Hindlimb muscle (tissue), 1 donor: ENCODE measurements at regions not wholly inside any gene's neighbourhood (a gene's known extent, or its start where the extent isn't known, plus 50 kb on each side); places are given as distances from the start of the nearest gene placed in this dataset.

Experiments
- DNase-seq: peaks from one replicate; pipeline ENCODE4 v3.0.0-alpha.2; 2013

DNA sequence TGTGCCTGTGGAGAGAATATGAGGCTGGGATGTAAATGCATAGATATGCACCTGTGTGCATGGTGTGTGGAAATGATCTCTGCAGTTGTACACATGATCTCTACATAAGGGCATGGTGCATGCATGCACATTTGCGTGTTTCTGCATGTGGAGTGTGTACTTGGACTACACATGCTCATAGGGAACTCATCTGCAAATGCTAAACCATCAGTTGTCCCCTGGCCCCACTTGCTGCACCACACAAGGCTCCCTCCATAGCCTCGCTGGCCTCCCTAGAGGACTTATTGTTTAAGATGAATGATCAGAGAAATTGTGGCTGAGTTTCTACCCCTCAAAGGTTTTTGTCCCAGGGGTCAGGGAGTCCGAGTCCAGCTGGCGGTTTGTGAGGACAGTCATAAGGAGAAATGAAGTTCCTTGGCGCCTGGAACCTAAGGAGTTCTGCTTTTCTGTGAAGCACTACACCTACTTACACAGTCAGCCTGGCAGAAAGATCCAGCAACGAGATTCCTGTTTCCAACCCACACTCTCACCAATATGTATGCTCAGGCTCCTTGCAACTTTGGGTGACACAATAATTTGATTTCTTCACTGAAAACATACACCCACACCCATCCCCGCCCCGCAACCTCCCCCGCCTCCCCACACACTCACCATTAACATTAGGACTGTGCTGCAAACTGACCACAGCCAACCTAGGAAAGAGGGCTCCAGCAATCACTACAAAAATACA lies 79.9 kb upstream of the CPEB4 start:
- no peak for DNase-seq

DNA sequence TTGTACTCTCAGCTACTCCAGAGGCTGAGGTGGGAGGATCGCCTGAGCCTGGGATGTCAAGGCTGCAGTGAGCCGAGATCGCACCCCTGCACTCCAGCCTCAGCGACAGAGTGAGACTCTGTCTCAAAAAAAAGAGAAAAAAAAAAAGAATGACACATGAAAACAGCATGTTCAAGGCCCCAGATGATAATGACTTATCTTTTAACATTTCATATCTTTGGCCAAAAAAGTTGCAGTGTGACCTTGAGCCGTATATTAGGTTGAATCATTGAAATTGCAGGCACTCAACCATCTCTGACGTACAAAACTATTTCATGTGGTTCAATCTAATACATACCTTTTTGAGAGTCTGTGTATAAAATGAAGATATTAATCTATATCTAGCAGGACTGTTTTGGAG lies 79.1 kb upstream of the CPEB4 start:
- DNase-seq: no peak

DNA sequence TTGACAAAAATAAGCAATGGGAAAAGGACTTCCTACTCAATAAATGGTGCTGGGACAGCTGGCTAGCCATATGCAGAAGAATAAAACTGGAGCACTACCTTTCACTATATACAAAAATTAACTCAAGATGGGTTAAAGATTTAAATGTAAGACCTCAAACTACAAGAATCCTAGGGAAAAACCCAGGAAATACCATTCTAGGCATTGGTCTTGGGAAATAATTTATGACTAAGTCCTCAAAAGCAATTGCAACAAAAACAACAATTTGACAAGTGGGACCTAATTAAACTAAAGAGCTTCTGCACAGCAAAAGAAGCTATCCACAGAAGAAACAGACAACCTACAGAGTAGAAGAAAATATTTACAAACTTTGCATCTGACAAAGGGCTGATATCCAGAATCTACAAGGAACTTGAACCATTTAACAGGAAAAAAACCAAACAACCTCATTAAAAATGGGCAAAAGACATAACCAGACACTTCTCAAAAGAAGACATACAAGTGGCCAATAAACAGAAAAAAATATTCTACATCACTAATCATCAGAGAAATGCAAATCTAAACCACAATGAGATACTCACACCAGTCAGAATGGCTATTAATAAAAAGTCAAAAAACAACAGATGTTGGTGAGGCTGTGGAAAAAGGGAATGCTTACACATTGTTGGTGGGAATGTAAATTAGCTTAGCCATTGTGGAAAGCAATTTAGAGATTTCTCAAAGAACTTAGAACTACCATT lies 75.2 kb upstream of the CPEB4 start:
- DNase-seq: no peak

DNA sequence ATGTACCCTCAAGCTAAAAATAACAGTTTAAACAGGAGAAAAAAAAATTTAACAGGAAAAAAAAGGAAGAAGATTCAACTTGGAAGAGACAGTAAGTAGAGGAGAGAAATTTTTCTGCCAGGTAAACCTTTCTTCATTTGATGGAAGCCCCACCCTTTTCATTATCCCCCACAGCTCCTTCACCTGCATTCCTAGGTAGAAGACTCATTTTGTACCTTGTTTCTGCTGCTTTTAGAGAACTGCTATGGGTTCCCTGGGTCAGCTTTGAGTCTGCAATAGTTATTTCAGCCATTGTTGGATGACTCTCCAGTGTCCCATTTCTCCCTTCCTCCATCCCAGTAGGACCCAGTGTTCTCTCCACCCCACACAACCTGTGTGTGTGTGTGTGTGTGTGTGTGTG lies 74.1 kb upstream of the CPEB4 start:
- DNase-seq: no peak

DNA sequence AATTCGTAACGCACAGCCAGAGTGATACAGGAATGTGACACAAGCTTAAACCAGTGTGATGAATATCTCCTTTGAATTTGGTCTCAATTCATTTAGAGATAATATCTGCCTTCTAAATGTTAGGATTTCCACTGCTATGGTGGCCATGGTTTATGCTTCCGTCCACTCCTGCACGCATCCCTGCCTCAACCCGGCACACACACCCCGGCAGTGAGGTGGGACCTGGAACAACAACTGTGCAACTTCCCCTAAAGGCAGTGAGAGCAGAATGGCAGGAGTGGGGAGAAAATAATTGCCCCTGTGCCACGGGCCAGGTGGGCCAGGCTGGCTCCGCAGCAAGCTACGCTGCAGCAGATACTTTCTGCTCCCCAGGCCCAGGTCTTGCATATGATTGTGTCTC lies 72.6 kb upstream of the CPEB4 start:
- no peak for DNase-seq

DNA sequence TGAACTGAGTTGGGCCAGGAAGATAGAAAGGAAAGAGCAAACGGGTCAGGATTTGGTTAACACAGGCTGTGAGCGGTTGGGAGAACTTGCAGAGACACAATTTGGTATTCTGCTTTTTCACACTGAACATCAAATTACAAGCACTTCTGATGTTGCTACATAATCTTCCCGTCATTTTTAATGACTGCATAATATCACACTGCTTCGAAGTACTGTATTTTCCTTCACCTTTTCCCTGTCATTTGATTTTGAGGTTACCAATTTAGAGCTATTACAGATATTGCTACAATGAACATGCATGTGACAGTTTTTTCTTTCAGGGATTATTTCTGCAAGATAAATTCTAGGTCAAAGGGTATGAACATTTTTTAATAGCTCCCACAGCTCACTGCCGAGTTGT lies 71.4 kb upstream of the CPEB4 start:
- no peak for DNase-seq

DNA sequence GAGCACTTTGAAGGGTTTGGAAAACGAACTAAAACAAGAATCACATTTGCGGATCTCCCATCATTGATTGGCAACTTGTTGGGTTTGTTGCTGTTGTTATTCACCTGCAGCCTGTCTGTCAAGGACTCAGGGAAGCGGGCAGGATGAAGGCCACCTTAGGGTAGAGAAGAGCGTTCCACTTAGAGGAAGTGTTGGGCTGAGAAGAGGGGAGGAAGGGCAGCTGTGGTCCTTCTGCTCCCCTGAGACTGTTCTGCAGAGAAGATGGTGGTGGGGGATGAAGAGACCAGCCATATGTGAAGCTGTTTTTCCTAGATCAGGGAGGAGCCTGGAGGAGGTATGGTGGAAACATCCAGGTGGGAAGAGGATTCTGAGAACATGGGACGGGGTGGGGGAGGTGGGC lies 70.6 kb upstream of the CPEB4 start:
- DNase-seq: no peak

DNA sequence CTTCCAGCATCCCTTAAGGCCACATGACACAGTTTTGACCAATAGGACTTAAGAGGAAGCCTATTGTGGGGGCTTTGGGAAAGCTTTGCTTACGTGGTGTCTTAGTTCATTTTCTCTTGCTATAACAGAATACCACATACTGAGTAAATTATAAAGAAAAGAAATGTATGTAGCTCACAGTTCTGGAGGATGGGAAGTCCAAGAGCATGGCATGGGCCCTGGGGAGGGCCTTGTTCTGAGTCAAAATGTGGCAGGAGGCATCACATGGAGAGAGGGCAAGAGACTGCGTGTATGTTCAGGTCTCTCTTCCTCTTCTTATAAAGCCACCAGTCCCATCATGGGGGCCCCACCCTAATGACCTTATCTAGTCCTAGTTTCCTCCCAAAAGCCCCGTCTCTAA lies 68.6 kb upstream of the CPEB4 start:
- DNase-seq: no peak

DNA sequence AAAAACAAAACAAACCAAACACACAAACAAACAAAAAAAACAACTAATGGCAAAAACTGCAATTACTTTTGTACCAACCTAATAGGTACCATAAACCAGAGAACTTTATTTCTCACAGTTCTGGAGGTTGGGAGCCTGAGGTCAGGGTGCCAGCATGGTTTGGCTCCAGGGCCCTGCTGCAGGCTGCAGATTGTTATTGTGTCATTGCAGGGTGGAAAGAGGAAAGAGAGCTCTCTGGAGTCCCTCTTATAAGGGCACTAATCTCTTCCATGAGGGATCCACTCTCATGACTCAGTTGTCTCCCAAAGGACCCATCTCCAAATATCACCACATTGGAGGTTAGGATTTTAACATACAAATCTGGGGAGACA lies 64.9 kb upstream of the CPEB4 start:
- DNase-seq: no peak

DNA sequence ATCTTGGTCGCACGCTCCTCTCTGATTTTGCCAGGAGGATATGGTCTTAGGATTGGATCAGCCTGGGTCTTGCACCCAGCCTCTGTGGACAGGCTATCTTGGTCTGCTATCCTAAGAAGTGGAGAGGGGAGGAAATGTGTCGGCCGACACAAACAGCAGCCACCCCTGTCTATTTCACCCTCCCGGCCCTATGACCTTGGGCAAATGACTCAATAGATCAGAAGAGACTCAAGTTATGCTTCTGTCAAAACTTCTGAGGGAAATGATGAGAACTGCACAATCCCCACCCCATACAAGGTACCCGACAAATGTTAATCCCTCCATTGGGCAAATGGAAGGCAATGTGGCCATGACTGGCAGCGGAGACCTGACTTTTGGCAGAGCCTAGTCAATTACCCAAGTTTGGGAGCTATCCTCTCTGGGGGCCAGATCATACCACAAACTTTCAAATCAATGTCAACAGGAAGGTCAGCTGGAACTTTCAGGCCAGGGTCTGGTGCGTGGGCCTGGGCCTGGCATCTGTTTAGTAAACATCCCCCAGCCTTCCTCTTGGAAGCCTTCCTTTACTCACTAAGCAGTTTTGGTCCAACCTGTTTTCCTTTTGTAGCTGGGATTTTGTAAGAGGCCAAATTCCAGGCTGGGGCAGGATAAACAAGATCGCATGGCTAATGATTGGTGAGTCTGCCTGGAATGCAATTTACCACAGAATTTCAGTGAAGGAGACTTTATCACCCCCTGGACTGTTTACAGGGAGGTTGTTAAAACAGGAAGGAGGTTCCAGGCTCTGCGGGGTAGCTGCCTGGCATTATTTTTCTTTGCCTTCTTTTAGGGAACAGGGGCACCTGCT lies 64.2 kb upstream of the CPEB4 start:
- DNase-seq: no peak

DNA sequence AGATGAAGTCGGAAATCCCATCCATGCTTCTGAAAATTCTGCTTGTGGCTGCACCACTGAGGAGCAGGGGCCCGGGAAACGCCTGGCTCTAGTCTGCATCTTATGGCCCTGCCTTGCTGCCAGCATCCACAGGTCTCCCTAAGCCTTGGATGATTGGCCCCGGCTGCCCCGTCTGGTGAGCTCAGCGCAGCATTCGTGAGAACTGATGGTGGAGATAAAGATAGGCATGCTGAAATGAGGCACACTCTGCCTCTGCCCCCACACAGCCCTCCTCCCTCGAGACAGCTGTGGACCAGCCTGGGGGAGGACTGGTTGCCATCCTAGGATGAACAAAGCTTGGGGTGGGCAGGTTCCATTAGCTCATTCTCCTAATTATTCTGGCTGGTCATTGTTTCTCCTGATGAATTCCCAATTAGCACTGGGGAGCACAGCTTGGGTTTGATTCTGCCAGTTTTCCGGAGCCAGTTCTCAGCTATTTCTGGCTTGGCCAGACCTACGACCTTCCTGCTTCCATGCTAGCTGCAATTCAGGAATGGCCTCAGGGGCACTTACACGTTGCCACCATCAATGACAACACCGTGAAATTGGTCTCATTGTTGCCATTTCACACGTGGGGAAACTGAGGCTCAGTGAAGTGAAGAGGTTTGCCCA lies 62.8 kb upstream of the CPEB4 start:
- no peak for DNase-seq

DNA sequence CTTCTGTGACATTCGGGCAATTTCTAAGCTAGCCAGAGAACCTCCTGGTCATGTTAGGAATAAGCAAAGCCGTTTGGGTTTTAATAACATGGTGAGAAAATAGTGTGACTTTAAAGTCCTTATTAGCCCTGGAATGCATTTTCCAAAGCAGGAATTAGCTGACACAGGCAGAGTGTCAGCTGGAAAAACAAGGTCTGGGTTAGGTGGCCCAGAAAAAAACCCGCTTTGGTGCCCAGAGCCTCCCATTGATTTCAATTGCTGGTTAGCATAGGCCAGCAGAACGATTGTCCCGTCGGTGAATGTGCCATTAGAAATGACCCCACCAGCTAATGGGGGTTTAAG lies 62.1 kb upstream of the CPEB4 start:
- DNase-seq: no peak

DNA sequence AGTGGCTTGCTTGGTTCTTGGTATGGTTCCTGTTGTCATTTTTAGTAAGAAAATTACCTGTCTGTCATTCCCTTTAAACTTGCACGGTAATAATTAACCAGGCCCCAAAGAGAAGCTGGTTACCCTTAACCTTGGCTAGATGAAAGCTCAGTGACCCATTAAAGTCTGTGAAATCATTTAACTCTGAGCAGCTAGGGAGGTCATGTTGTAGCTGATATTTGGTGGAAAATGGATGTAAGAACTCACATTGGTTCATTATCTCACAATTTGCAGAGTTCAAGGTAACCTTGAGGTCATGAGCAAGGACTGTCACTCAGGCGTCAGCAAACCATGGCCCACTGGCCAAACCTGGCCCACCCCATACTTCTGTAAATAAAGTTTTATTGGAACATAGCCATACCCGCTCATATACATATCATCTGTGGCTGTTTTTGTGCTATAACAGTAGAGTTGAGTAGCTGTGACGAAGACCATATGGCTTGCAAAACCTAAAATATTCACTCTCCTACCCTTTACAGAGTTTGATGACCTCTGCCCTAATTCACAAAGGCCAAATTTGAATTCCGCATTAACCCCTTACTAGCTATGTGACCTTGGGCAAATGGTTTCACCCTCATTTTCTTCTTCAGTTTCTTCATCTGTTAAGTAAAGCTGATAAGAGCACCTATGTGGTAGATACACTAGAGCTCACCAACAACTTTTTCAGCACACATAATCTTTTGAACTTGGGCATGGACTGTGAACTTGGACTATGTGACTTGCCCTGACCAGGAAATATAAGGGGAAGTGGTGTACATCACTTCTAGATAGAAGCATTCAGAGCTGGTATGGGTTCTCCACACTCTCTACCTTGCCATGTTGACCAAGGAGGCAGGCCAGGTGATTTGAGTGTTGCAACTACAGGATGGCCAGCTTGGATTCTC lies 61.5 kb upstream of the CPEB4 start:
- no peak for DNase-seq

DNA sequence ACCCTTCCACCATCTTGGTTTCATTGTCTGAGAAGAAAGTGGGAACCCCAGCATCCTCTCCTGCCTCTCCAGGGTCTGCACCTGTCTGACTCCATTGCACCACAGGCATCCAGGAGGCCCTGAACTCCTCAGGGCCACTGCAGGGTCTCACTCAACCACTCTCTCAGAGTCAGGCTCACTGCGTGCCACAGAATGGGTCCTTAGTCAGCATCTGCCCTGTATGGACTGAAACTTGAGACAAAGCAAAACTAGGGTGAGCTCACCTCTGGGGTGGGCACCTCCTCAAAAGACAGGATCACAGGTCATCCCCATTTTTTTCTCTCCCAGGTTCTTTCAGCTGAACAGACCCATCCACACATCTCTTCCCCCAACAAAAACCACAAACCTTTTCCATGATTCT lies 59.2 kb upstream of the CPEB4 start:
- DNase-seq: no peak

DNA sequence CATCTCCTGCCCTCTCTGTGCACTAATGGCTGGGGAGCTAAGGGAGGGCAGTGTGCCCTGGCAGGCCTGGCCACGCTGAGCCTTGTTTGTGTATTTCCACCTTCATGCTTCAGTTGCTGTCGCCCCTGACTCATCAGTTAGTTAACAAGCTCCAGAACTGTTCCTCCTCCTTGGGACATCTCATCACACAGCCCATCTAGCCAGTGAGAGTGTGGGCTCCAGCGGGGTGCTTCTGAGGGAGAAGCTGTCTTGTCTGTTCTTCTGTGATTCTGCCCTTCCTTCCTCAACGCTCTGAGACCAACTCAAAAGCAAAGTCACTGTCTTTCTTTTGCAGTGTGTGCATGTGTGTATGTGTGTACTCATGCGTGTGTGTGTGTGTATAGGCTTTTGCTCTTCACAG lies 58.3 kb upstream of the CPEB4 start:
- DNase-seq: no peak

DNA sequence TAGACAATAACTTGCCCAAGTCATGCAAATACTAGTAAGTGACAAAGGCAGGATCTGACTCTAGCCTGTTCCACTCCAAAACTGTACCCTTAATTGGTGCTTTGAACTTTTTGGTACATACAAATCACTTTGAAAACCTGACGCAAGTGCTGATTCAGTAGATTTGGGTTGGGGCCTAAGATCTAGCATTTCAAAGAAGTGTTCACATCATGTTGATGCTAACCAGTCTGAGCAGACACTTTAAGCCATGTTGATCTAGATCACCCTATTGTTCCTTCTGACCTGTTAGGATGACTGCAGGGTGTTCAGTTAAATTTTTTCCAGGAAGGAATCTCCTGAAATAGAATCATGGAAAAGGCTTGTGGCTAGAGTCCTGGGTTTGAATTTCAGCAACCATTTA lies 57.7 kb upstream of the CPEB4 start:
- no peak for DNase-seq

DNA sequence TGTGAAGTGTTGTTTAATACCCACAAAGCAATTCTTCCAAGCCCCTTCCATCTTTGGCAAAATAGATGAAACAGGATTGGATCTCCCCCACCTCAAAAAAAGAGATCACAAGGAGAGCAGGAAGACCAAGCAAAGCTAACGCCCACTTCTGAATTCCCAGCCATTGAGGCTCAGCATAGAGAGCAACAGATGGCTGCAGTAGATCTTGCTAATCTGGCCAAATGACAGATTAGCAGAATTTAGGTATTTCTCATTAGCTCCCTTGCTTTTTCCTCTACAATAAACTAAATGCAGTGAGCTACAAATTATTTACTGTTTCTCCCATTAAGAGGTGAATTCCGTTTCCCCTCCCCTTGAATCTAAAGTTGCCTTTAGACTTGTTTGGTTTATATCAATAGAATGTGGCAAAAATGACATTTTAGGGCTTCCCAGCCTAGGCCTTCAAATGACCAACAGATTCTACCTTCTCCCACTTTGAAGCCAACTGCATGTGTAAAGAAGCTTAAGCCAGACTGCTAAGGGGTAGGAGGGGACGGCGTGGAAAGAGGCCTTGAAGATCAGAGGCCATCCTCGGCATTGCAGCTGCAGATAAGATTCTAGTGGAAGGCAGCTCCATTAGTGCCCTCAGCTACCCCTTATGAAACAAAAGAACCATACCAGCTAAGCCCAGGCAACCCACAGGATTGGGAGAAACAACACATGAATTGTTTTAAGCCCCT lies 56.8 kb upstream of the CPEB4 start:
- no peak for DNase-seq

DNA sequence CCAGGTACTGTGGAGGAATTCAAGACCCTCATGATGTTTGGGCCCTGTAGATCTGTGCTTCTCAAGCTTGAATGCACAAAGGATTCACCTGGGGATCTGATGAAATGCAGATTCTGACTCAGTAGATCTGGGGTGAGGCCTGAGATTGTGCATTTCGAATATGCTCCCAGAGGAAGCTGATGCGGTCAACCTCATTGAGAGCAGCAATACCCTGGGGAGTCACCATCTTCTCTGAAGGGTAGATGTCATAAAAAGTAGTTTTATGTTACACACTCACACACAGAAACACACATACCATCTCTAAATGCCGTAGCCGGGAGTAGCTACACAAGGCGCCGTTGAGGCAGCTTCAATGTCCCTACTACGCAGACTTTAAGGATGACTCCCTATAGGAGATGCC lies 55.8 kb upstream of the CPEB4 start:
- no peak for DNase-seq

DNA sequence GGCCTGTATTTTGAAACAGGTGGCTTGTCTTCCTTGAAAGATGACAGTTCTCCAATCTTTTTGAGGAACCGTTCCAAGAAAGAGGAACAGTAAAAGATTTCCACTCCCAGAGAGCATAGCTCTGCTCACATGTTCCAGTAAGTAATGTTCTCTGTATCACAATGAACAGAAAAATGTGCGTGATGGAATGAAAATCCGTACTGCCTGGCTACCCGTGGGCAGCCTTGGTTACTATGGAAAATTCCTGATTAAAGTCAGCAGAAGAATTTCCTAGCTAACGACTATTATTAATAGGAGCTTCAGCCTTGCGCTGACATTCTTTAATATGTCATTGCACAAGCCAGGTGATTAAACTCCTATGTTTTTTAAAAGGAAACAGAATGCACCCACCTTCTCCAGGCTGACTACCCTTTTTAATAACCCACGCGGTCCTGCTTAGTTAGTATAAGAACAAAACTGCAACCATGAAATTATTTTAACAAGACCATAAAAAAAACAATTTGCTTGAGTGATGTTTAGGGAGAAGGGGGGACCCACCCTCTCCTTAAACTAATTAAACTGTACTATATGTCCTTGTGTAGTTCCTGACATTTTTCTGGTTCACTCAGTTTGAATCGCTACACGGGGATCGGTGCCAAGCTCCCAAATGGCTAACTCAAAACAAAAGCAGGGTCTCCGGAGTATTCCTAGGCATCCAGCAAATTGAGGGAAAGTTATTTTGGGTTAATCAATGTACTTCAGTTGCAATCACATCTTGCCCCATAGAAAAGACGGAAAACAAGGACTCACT lies 54.8 kb upstream of the CPEB4 start:
- peak; percentile 34 for DNase-seq

DNA sequence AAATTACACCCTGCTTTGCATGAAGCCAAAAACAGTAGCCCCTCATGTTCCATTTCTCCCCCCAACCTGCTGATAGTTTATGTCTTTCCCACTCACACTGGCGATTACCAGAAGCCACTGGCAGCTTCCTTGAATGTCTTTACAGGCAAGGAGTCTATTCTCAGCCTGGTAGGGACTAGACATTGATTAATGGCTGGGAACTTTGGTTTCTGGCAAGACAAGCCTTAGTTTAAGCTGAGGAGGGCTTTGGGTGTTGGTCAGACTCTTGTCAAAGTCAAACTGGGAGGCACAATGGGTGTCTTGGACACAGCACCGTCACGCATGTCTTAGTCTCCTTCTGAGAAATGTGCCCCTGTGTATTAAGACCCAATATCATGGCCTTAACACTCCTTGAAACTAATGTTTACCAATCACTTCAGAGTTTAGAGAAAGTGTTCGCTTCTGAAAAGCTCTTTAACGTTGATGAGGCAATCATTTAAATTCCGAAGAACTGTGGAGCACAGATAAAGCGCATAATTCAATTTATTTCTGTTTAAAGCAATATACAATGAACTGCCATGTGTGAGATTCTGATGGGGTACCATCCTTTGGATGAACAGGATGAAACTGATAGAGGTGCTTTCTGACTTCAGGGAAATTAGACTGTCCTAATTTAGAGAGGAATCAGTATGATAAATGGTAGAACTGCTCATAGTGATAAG lies 53.9 kb upstream of the CPEB4 start:
- DNase-seq: no peak
